T-helper 1 cell (primary cell): ENCODE measurements at regions not wholly inside any gene's neighbourhood (a gene's known extent, or its start where the extent isn't known, plus 50 kb on each side); places are given as distances from the start of the nearest gene placed in this dataset.

Experiments used
- DNase-seq, 5 donors: peaks; one replicate each; pipeline ENCODE4 v3.0.0-alpha.2; 2012 to 2020

- DNase-seq: no peak
Observed at GRCh38 chr6:160899671-160900430, 91.7 kb upstream of the MAP3K4 start.

GRCh38 chr6:160911949-160912348 lies 79.6 kb upstream of the MAP3K4 start:
- no peak for DNase-seq

GRCh38 chr6:160912411-160912810 lies 79.2 kb upstream of the MAP3K4 start:
- DNase-seq: no peak

- DNase-seq: no peak
Observed at GRCh38 chr6:160917572-160917971, 74.0 kb upstream of the MAP3K4 start.

- DNase-seq: no peak
Observed at GRCh38 chr6:160919723-160920440, 71.7 kb upstream of the MAP3K4 start.

- no peak for DNase-seq
Observed at GRCh38 chr6:160921095-160921494, 70.5 kb upstream of the MAP3K4 start.

GRCh38 chr6:160926281-160927276 lies 65.0 kb upstream of the MAP3K4 start:
- no peak for DNase-seq

- no peak for DNase-seq
Observed at GRCh38 chr6:160927416-160927815, 64.2 kb upstream of the MAP3K4 start.

GRCh38 chr6:160929361-160929760 lies 62.2 kb upstream of the MAP3K4 start:
- DNase-seq: no peak

- DNase-seq: no peak
Observed at GRCh38 chr6:160929831-160930230, 61.7 kb upstream of the MAP3K4 start.

- peak in 4 of 5 donors; percentile 23 to 37 (median 33) for DNase-seq
Observed at GRCh38 chr6:160930547-160931377, 60.8 kb upstream of the MAP3K4 start.

GRCh38 chr6:160931378-160932310 lies 59.9 kb upstream of the MAP3K4 start:
- no peak for DNase-seq

GRCh38 chr6:160933256-160933655 lies 58.3 kb upstream of the MAP3K4 start:
- no peak for DNase-seq

- DNase-seq: no peak
Observed at GRCh38 chr6:160934157-160934556, 57.4 kb upstream of the MAP3K4 start.

GRCh38 chr6:160940197-160940596 lies 51.4 kb upstream of the MAP3K4 start:
- DNase-seq: no peak
